ENCODE measurements at regions not wholly inside any gene's neighbourhood (a gene's known extent, or its start where the extent isn't known, plus 50 kb on each side); places are given as distances from the start of the nearest gene placed in this dataset.

- peak in 1 of 56 donors; percentile 5 for DNase-seq
Measured at GRCh38 chr14:66401449-66402095, 84.6 kb upstream of the CCDC196 start.

GRCh38 chr14:66403183-66403582 is 83.0 kb upstream of the CCDC196 start:
- no peak for DNase-seq

GRCh38 chr14:66404051-66404545 is 82.1 kb upstream of the CCDC196 start:
- DNase-seq = no peak

- DNase-seq = peak in 2 of 56 donors; percentile 6 to 10
Measured at GRCh38 chr14:66405158-66405557, 81.0 kb upstream of the CCDC196 start.

- no peak for DNase-seq
Measured at GRCh38 chr14:66413901-66414300, 72.3 kb upstream of the CCDC196 start.

- DNase-seq = no peak
Measured at GRCh38 chr14:66414511-66414910, 71.7 kb upstream of the CCDC196 start.

- DNase-seq = no peak
Measured at GRCh38 chr14:66420251-66421006, 65.7 kb upstream of the CCDC196 start.

GRCh38 chr14:66421990-66422946 is 63.9 kb upstream of the CCDC196 start:
- DNase-seq = no peak

GRCh38 chr14:66425402-66425801 is 60.8 kb upstream of the CCDC196 start:
- DNase-seq = no peak

GRCh38 chr14:66426451-66426850 is 59.7 kb upstream of the CCDC196 start:
- no peak for DNase-seq

- DNase-seq = no peak
Measured at GRCh38 chr14:66432334-66432733, 53.8 kb upstream of the CCDC196 start.

- DNase-seq = no peak
Measured at GRCh38 chr14:66434464-66434863, 51.7 kb upstream of the CCDC196 start.

- no peak for DNase-seq
Measured at GRCh38 chr14:66435683-66436082, 50.5 kb upstream of the CCDC196 start.

Data from amygdala (tissue), 56 donors.